HG03175 (cell line): ENCODE measurements at regions not wholly inside any gene's neighbourhood (a gene's known extent, or its start where the extent isn't known, plus 50 kb on each side); places are given as distances from the start of the nearest gene placed in this dataset.

ENCODE experiments used
- ATAC-seq: cut with Tn5 transposase; IDR thresholded peaks from one replicate; pipeline ENCODE4 v1.9.1; 2021; ENCODE audit warnings: mild to moderate bottlenecking, moderate library complexity; ENCODE audit not compliant: unreplicated experiment

DNA sequence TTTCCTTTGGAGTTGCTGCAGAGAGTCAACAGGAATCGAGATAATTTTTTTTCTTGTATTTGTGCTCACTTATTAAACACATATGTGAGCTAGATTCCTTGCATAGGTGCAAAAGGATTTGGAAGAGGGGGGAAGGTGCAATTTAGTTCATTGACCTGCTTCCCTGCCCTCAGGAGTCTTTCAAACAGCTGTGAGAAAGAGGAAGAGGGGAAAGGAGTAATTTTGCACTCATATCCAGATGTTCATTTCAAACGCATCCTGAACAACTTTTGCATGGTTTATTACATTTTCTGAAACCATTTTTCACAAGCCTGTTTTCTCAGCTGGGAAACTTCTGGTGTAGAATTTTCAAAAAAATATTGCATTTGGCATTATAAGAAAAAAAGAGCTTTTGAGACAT is 795.0 kb downstream of the MAFB start:
- ATAC-seq: no peak

DNA sequence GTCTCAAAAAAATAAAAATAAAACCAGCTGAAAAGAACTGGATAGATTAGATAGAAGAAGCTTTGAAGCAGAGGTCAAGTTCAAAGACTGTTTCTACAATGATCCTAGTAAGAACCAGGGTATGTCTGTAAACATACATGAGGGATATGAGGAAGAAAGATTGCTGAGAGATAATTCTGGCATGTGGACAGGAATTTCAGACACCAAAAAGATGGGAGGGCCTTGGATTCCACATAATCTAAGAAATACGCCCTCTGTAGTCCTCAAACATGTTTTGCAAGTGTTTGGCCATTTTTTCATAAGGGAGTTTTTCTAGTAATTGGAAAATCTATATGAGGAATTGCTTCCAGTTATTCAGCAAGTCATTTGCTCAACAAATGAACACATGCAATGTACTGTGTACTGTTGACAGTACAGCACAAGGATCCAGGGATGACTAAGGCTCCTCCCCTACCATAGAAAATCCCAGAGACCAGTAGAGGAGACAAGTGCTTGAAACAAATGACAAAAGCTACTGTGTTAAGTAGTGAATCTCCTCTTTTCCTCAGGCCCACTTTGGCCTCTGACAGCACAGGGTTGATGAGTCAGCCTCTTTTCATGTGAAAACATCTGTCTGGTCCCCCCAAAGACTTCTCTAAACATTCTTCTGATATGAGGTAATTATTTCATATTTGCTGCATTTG is 795.9 kb downstream of the MAFB start:
- ATAC-seq: no peak

DNA sequence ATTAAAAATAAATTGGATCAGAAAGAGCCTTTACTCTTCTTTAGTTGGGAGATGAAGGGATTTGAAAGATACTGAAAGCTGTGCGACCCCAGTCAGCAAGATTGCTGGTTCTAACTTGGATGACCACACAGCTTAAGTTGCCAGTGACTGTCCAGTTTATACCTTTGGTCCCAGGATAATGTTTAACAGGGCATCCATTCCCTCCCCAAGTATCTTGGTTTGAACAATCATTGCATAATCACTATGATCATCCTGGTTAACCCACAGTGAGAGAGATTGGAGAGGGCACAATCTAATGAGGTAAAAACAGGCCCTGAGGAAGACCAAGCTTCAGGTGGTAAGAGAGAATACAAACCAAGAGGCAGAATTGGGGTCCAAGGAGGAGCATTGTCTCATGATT is 798.3 kb downstream of the MAFB start:
- no peak for ATAC-seq

DNA sequence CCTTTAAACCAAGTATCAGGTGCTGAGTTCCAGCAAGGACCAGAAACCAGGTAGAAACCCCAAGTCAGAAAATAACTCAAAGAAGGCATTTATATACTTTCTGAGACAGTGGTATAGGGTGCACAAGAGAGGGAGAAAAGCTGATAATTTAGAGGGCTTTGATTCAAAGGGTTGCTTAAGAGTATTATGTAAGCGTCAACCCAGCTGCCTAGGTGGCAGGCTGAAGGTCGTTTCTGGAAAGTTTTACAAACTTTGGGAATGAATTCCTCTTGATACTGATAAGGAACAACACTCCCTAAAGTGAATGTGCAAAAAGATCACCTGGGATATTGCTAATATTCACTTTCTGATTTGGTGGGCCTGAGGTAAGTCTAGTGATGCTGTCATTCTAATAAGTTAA is 800.7 kb downstream of the MAFB start:
- ATAC-seq: no peak

DNA sequence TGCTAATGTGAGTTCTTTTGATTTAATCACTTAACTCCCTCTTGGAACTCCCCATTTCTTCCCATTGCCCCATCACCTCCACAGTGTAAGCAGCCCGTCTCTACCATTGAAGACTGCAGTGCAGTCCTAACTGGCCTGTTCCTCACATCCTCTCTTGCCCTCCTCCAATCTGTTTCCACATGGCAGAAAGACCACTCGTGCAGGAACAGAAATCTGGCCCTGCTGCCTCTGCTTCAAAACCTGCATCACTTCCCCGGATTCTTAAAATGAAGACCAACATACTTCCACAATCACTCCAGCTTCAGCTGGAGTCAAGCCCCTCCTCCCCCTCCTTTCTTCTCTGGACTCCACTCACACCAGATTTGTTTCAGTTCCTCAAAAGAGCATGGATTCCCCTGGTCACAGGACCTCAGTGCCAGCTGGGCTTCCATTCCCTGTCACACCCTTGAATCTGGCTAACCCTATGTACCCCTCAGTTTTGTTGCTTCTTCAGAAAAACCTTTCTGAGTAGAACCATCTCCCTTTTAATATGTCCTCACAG is 802.3 kb downstream of the MAFB start:
- no peak for ATAC-seq

DNA sequence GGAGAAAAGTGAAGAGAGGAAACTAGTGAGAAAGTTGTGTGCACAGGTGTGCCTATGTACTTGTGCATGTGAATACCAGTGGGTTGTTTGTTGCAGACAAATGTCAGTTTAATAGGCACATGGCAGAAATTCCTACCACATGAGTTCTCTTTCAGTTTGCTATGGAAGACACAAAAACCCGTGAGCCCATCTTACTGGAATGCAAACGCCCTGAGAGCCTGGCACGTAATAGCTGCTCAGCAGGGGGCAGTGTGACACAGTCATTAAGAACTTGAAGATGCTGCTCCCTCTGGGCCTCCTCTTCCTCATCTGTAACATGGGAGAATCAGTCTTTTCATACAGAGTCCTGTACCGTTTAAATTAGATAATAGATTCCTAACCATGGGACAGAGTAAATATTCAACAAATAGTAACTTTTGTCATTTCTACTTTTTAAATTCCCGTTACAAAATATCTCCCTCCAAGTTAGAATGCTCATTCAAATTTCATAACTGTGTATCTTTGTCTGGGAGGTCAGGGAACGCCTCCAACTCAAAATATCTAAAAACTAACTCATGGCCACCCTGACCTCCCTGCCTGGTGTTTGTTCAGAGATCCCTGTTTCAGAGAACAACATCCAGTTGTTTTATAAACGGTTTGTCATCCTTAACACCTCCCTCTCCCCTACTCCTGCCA is 802.9 kb downstream of the MAFB start:
- no peak for ATAC-seq

DNA sequence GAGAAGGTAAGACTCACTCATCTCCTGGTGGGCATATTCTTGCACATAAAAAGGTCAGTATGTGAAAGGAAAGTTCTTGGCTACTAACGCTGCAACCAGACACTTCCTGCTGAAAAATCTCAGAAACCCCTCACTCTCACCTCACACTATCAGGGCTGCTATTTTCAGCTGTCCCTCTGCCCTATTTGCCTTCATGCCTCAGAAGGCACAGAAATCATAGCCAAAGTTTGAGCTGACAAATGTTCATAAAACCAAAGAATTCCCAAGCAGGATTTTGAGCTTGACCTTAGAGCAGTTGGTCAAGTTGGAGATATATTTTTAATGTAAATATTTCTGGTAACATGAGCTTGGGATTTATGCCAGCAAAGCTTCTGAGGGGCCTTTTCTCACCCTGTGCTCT is 806.2 kb downstream of the MAFB start:
- ATAC-seq: no peak

DNA sequence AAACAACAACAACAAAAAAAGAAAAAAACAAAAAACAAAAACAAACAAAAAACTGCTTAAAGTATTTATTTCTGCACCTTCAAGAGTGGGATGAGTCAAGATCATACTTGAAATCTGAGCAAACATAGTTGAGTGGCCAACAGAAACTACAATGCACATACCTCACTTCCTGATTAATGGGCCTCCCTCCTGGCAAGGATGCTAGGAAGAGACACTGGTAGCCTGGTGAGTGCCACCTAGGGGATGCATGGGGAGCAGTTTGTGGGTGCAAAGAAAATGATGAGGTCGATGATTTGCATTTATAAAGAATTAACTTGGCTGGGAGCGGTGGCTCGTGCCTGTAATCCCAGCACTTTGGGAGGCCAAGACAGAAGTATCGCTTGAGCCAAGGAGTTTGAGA is 808.1 kb downstream of the MAFB start:
- ATAC-seq: no peak

DNA sequence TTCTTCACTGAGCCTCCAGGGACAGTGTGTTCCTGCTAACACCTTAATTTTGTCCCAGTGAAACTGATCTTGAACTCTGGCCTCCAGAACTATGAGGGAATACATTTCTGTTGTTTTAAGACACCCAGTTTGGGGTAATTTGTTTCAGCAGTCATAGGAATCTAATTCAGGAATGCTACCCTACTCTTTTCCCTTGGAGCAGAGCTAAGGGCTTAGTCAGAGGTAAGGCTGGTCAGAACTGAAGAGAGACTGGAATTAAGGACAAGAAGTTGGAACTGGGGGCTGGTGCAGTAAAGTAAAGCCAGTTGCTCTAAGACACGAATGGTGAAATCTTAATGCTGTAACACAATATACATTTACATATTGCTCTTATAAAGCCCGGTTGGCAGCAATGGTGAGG is 809.7 kb downstream of the MAFB start:
- ATAC-seq: no peak

DNA sequence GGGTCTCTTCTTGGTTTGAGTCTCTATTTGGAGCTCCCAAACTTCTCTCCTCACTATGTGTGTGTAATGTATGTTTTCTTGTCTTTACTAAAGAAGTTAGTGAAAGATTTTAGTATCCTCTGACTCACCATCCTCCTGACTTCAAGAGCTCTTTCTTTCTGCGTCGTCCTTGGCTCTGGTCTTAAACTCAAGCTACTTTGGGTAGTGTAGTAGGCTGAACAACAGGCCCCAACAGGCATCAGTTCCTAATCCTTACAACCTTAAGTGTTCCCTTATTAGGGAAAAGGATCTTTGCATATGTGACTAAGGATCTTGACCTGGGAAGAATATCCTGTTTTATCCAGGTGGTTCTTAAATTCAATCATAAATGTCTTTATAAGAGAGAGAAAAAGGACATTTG is 810.2 kb downstream of the MAFB start:
- ATAC-seq: no peak

DNA sequence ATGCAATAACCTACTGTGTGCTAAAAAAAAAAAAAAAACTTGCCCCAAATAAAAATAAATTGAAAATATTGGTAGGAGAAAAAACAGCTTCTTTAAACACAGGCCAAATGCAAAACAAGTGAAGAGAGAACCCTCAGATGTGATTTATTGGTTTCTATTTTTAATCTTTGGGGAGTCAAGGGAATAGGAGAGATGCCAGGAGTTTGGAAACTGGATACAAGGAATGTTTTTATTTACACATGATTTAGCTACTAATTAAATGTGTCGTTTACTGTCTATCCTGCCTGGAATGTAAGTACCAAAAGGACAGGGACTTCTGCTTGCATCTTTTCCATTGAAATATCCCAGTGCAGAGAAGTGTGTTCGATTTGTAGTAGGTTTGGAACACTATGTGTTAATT is 810.7 kb downstream of the MAFB start:
- ATAC-seq: no peak

DNA sequence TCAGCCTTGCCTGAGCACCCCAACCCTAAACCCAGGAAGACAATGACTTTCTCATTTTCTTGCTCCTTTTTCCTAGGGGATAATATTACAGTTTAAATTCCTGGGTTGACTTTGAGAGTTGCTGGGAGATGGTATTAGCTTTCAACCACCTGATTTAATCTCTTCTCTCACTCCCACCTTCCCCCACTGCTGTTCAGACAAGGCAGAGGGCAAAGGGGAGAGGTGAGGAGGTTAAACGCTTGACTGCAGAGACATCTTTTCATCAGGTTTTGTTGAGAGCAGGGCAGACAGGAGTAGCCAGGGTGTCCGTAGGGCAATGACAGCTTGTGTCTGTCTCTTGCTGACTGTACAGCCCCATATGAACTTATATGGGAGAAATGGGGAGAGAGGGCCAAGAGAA is 811.2 kb downstream of the MAFB start:
- ATAC-seq: no peak

DNA sequence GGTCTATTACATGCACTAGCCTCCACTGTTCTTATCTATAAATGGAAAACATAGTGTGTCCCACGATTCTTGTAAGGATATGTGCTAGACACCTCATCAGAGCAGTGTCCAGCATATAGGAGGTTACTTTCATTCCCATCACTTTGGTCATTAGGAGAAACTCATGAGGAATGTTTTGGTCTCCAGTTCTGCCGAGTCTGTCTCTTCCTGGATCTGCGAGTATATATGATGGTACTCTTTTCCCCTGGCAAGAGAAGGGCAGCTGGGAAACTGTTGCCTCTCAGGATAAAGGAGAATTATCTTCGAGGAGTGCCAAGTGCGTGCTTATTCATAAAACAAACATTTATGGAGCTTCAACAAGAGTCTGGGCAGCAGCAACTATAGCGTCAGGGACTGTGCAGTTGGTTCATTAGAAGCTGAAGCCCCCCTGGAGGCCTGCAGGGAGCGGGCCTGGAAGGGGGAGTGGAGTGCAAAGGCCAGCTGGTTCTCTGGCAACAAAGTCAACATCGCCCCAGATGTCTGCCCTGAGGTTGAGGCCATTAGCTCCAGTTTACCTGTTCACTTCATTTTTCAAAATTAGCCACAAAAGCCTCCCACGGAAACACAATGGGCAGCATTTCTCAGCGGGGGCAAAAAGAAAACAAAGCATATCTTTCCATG is 811.9 kb downstream of the MAFB start:
- no peak for ATAC-seq

DNA sequence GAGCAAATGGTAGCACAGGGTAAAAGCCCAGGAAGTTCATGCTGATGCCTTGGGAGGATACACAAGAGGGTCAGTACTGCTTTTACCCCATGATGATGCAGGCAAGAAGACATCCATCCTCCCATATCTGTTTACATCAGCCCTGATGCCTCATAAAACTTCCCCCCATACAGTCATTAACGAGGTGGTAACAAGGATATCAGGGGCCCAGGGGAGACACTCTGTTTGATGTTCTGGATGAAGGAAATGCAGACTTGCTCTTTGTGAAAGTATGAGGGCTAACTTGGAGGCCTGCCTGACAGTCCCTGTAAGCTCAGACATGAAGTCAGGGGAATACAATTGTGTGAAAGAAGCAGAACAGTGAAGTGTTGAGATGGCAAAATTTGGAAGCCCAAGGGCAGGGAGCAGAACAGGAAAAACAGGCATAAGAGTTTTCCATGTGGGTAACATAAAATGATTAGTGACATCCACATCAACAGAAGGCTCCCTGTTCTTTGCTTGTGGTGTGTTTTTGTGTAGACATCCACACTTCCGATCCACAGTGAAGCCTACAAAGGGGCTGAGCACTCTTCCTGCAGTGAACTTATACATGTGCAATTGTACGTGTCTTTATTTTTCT is 813.4 kb downstream of the MAFB start:
- ATAC-seq: no peak

DNA sequence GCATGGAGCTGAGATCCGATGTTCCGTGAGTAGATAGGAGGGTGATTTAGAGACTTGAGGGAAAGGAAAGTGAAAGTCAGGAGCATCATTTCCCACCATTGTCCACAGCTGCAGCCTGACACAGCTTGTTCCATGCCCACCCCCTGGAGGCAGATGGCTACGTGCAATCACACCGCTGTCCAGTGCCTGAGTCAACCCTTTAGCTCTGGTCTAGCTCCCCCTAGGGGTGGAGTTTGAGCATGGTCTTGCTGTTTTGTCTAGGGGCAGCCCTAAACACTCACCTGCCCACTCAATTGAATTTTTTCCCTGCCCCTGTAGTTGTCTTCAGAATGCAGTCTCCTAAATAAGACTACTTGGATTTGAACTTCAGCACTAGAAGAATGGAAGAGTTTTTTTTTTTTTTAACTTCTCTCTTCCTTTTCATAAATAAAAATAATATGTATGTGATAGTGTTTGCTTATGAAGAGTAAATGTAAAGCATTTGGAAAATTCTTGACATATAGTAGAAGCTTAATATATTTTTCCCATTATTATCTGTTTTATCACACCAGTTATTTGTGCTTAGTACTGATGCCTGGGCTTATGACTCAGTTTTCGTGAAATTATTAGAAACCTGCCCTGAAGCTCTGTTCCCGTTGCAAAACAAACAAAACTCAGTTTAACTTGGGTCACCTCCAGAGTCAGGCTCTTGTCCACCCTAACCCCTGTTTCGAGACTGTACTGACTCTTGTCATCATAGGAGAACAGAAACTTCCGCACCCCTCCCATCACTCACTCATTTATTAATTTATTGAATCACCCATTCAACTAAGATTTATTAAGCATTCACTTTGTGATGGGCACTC is 814.8 kb downstream of the MAFB start:
- ATAC-seq: peak; percentile 93

DNA sequence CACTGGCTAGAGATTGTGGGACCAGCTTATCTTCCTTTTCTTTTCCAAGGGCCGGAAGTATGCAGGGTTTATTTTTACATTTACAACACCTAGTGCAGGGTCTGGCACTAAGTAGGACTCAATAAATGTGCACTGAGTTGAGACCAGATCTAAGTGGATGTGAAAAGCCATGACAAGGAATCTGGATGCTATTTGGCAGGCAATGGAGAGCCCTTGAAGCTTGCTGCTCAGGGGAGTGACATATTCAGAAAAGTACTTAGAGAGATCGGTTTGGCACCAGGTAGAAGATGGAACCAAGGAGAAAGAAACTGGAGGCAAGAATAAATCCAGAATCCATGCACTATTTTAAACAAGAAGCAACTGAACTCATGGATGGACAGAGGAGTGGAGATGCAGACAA is 815.8 kb downstream of the MAFB start:
- no peak for ATAC-seq

DNA sequence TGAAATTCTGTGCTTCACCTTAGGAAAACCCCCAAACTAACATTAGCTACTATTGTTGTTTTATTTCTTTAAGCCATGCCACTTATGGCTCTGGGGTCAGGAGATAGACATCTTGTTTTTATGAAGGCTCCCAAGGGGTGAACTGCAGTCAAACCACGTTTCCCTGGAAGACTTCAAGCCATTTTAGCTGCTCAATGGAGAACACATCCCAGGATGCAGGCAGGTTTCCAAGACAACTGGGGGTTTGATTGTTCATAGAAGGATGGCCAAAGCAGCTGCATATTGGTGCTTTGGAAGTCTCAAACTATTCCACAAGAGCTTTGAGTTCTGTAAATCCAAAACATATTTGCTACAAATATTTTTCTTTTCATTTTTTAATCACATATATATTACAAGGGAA is 818.0 kb downstream of the MAFB start:
- ATAC-seq: no peak

DNA sequence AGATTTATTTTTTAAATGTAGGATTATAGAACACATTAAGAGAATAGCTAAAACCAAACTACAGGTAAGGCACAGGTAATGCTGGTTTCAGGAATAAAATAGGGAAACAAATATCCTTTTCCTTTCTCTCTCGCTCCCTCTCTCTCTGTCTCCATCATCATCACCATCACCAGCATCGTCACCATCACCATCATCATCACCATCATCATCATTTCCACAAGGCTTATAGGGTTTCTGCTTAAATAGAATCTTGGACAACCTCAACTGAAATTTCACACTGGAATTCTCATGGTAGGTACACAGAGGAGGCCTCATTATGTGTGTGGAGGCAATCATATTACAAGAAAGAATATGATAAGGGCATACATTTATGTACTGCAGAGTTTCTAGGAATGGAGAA is 823.6 kb downstream of the MAFB start:
- no peak for ATAC-seq

DNA sequence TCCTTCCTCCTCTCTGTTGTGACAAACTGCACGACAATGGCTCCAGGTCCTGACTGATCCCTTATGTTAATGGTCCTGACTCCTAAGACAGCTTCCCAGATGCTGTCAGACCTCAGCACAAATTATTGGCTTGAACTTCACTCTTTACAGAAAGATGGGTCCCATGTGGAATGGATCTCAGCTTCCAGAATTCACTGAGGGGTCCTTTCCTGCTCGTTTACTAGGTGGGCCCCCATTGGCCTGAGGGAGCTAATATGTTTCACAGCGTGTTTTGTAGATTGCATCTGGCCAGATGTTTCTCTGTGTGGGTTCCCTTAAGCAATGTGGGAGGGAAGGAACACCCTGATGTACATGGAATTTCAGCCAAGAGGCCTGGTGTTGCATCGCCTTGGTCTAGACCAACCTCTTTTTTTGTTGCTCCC is 826.6 kb downstream of the MAFB start:
- ATAC-seq: no peak

DNA sequence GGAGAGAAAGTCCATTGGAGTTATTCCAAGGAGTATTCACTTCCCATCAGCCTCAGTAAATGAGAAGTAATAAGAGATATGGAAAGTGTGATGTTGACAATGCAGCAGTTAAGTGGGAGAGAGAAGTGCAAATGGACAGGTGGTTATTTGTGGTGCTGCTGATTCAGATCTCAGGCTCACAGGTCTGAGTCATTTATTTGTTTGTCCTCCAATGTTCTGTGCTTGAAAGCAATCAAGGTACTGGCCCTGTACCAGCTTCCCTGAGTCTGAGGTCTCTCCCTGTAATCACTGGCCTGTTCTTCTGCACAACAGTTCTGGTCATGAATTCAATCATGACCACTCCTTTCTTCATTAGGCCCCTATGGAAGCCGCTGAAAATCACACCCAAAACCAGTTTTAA is 827.7 kb downstream of the MAFB start:
- ATAC-seq: no peak

DNA sequence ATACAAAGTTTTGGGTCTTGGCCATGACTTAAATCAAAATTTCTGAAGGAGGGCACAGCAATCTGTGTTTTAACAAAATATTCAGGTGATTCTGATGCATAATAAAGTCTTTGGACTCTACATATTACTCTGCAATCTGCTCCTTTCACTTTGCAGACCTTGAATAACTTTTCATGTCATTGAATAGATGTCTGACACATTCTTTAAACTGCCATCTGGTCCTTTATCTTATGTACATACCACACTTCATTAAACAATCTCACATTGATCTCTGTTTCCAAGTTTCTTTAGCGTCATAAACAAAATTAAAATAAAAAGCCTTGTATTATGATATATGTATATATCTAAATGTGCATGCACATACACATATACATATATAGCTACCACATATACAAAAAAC is 831.2 kb downstream of the MAFB start:
- ATAC-seq: no peak
